ENCODE measurements at regions not wholly inside any gene's neighbourhood (a gene's known extent, or its start where the extent isn't known, plus 50 kb on each side); places are given as distances from the start of the nearest gene placed in this dataset.

DNA sequence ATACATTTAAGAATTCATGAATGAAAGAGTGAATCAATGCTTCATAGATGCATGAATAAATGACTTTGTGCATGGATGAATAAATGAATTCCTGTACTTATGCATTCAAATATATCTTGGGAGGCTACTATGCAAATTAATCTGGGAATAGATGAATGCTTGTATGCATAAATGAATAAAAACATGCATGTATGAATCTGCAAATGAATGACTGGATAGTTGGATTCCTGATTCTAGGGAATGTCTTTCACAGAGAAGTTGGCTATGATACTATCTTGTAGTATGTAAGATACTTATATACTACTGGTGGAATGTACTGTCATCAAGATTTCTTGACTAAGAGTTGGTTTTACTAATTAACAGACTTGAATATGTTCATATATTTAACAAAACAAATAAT, 75.3 kb upstream of the ASTN2 start (continued):
- TF ChIP-seq, protein P1, sequence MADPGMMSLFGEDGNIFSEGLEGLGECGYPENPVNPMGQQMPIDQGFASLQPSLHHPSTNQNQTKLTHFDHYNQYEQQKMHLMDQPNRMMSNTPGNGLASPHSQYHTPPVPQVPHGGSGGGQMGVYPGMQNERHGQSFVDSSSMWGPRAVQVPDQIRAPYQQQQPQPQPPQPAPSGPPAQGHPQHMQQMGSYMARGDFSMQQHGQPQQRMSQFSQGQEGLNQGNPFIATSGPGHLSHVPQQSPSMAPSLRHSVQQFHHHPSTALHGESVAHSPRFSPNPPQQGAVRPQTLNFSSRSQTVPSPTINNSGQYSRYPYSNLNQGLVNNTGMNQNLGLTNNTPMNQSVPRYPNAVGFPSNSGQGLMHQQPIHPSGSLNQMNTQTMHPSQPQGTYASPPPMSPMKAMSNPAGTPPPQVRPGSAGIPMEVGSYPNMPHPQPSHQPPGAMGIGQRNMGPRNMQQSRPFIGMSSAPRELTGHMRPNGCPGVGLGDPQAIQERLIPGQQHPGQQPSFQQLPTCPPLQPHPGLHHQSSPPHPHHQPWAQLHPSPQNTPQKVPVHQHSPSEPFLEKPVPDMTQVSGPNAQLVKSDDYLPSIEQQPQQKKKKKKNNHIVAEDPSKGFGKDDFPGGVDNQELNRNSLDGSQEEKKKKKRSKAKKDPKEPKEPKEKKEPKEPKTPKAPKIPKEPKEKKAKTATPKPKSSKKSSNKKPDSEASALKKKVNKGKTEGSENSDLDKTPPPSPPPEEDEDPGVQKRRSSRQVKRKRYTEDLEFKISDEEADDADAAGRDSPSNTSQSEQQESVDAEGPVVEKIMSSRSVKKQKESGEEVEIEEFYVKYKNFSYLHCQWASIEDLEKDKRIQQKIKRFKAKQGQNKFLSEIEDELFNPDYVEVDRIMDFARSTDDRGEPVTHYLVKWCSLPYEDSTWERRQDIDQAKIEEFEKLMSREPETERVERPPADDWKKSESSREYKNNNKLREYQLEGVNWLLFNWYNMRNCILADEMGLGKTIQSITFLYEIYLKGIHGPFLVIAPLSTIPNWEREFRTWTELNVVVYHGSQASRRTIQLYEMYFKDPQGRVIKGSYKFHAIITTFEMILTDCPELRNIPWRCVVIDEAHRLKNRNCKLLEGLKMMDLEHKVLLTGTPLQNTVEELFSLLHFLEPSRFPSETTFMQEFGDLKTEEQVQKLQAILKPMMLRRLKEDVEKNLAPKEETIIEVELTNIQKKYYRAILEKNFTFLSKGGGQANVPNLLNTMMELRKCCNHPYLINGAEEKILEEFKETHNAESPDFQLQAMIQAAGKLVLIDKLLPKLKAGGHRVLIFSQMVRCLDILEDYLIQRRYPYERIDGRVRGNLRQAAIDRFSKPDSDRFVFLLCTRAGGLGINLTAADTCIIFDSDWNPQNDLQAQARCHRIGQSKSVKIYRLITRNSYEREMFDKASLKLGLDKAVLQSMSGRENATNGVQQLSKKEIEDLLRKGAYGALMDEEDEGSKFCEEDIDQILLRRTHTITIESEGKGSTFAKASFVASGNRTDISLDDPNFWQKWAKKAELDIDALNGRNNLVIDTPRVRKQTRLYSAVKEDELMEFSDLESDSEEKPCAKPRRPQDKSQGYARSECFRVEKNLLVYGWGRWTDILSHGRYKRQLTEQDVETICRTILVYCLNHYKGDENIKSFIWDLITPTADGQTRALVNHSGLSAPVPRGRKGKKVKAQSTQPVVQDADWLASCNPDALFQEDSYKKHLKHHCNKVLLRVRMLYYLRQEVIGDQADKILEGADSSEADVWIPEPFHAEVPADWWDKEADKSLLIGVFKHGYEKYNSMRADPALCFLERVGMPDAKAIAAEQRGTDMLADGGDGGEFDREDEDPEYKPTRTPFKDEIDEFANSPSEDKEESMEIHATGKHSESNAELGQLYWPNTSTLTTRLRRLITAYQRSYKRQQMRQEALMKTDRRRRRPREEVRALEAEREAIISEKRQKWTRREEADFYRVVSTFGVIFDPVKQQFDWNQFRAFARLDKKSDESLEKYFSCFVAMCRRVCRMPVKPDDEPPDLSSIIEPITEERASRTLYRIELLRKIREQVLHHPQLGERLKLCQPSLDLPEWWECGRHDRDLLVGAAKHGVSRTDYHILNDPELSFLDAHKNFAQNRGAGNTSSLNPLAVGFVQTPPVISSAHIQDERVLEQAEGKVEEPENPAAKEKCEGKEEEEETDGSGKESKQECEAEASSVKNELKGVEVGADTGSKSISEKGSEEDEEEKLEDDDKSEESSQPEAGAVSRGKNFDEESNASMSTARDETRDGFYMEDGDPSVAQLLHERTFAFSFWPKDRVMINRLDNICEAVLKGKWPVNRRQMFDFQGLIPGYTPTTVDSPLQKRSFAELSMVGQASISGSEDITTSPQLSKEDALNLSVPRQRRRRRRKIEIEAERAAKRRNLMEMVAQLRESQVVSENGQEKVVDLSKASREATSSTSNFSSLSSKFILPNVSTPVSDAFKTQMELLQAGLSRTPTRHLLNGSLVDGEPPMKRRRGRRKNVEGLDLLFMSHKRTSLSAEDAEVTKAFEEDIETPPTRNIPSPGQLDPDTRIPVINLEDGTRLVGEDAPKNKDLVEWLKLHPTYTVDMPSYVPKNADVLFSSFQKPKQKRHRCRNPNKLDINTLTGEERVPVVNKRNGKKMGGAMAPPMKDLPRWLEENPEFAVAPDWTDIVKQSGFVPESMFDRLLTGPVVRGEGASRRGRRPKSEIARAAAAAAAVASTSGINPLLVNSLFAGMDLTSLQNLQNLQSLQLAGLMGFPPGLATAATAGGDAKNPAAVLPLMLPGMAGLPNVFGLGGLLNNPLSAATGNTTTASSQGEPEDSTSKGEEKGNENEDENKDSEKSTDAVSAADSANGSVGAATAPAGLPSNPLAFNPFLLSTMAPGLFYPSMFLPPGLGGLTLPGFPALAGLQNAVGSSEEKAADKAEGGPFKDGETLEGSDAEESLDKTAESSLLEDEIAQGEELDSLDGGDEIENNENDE (IDR thresholded peaks at IDR 0.05; ENCODE audit: insufficient replicate concordance, low read length) = no peak
- TF ChIP-seq GTF2F1 (IDR thresholded peaks at IDR 0.05; ENCODE audit: borderline replicate concordance, low read depth, low read length) (no peak), SIN3A (conservative IDR thresholded peaks at IDR 0.05 in 1 of 2, IDR thresholded peaks at IDR 0.05 in 1 of 2; ENCODE audit: low read depth in 1 of 2, low read length in 2 of 2) (no peak), KDM1A (IDR thresholded peaks at IDR 0.05; ENCODE audit: borderline replicate concordance, low read length) (no peak)
